H9 (cell line): ENCODE measurements at regions not wholly inside any gene's neighbourhood (a gene's known extent, or its start where the extent isn't known, plus 50 kb on each side); places are given as distances from the start of the nearest gene placed in this dataset.

Experiments used
- DNase-seq: peaks from one replicate; pipeline ENCODE4 v3.0.0-alpha.2; 2017
- H2AFZ ChIP-seq: one replicate; pipeline ENCODE4 v1.6.1; 2013; ENCODE audit warnings: mild to moderate bottlenecking, low read length, control low read depth, moderate library complexity
- H2AK5ac ChIP-seq: 2 replicates; pipeline ENCODE4 v1.6.1; 2013; ENCODE audit warnings: low read length, control low read depth, mixed read lengths; ENCODE audit not compliant: insufficient read length
- H2BK120ac ChIP-seq: one replicate; pipeline ENCODE4 v1.6.1; 2013; ENCODE audit warnings: low read depth, mild to moderate bottlenecking, low read length, control low read depth, inconsistent platforms; ENCODE audit not compliant: poor library complexity, severe bottlenecking
- H2BK12ac ChIP-seq: 2 replicates; pipeline ENCODE4 v1.6.1; 2013; ENCODE audit warnings: low read length, control low read depth, mixed read lengths, low read depth; ENCODE audit not compliant: insufficient read length
- H2BK15ac ChIP-seq: 2 replicates; pipeline ENCODE4 v1.6.1; 2013; ENCODE audit warnings: low read depth, low read length, control low read depth
- H2BK20ac ChIP-seq: one replicate; pipeline ENCODE4 v1.6.1; 2013; ENCODE audit warnings: low read depth, mild to moderate bottlenecking, low read length, control low read depth, inconsistent platforms; ENCODE audit not compliant: poor library complexity, severe bottlenecking
- H2BK5ac ChIP-seq: 2 replicates; pipeline ENCODE4 v1.6.1; 2013; ENCODE audit warnings: low read length, control low read depth, mixed read lengths; ENCODE audit not compliant: insufficient read length
- H3K14ac ChIP-seq: 2 replicates; pipeline ENCODE4 v1.6.1; 2013; ENCODE audit warnings: low read length, control low read depth; ENCODE audit not compliant: insufficient read depth
- H3K18ac ChIP-seq: 2 replicates; pipeline ENCODE4 v1.6.1; 2013; ENCODE audit warnings: low read depth, mild to moderate bottlenecking, mixed read lengths, low read length, control low read depth; ENCODE audit not compliant: insufficient read length
- H3K23ac ChIP-seq: 2 replicates; pipeline ENCODE4 v1.6.1; 2013; ENCODE audit warnings: low read length, control low read depth, mixed read lengths, low read depth; ENCODE audit not compliant: insufficient read length
- H3K23me2 ChIP-seq: 2 replicates; pipeline ENCODE4 v1.6.1; 2013; ENCODE audit warnings: low read depth, mild to moderate bottlenecking, mixed read lengths, low read length, control low read depth; ENCODE audit not compliant: insufficient read length, poor library complexity, severe bottlenecking
- H3K27ac ChIP-seq: 2 replicates; pipeline ENCODE4 v1.5.1; 2013; ENCODE audit warnings: low read length, control low read depth, mixed read lengths, low read depth; ENCODE audit not compliant: insufficient read length
- H3K27me3 ChIP-seq: 2 replicates; pipeline ENCODE4 v1.6.1; 2013; ENCODE audit warnings: low read length, control low read depth, inconsistent platforms; ENCODE audit not compliant: insufficient read depth
- H3K4ac ChIP-seq: 2 replicates; pipeline ENCODE4 v1.6.1; 2013; ENCODE audit warnings: low read depth, mild to moderate bottlenecking, control low read depth, inconsistent platforms, low read length, moderate library complexity
- H3K4me1 ChIP-seq: 2 replicates; pipeline ENCODE4 v1.6.1; 2013; ENCODE audit warnings: low read length, control low read depth, inconsistent platforms; ENCODE audit not compliant: insufficient read depth
- H3K4me2 ChIP-seq: 2 replicates; pipeline ENCODE4 v1.6.1; 2013; ENCODE audit warnings: low read length, control low read depth, mixed read lengths; ENCODE audit not compliant: insufficient read length, insufficient read depth
- H3K56ac ChIP-seq: 2 replicates; pipeline ENCODE4 v1.6.1; 2013; ENCODE audit warnings: low read depth, mild to moderate bottlenecking, mixed read lengths, low read length, control low read depth; ENCODE audit not compliant: insufficient read length
- H3K79me1 ChIP-seq: 2 replicates; pipeline ENCODE4 v1.6.1; 2013; ENCODE audit warnings: low read depth, mild to moderate bottlenecking, moderate library complexity, low read length, control low read depth, inconsistent platforms; ENCODE audit not compliant: insufficient read depth, poor library complexity, severe bottlenecking
- H3K79me2 ChIP-seq: 2 replicates; pipeline ENCODE4 v1.6.1; 2013; ENCODE audit warnings: low read length, control low read depth, inconsistent platforms; ENCODE audit not compliant: insufficient read depth
- H3K9ac ChIP-seq: 2 replicates; pipeline ENCODE4 v1.6.1; 2013; ENCODE audit warnings: low read length, control low read depth, mixed read lengths; ENCODE audit not compliant: insufficient read length; ENCODE audit errors: extremely low read depth
- H3K9me3 ChIP-seq: one replicate; pipeline ENCODE4 v1.6.1; 2013; ENCODE audit warnings: low read depth, low read length, inconsistent platforms; ENCODE audit not compliant: control insufficient read depth
- H3T11ph ChIP-seq: one replicate; pipeline ENCODE4 v1.6.1; 2013; ENCODE audit warnings: mild to moderate bottlenecking, low read length, control low read depth, inconsistent platforms
- H4K20me1 ChIP-seq: one replicate; pipeline ENCODE4 v1.6.1; 2013; ENCODE audit not compliant: control insufficient read depth, insufficient read length, insufficient read depth
- H4K5ac ChIP-seq: 2 replicates; pipeline ENCODE4 v1.6.1; 2013; ENCODE audit warnings: low read depth, mild to moderate bottlenecking, mixed read lengths, low read length, control low read depth; ENCODE audit not compliant: insufficient read length
- H4K8ac ChIP-seq: replicated peaks from 2 replicates; pipeline ENCODE4 v1.6.1; 2013; ENCODE audit warnings: low read length, control low read depth, mixed read lengths, low read depth; ENCODE audit not compliant: insufficient read length
- H4K91ac ChIP-seq: 2 replicates; pipeline ENCODE4 v1.6.1; 2013; ENCODE audit warnings: low read depth, mild to moderate bottlenecking, moderate library complexity, mixed read lengths, low read length, control low read depth; ENCODE audit not compliant: insufficient read length
- H3K27ac Mint-ChIP-seq, 3 experiments: 2 replicates in 2 of 3; 3 replicates in 1 of 3; pipeline ENCODE4 v1.8.0; 2020 to 2021; ENCODE audit warnings: mixed read lengths in 3 of 3, mild to moderate bottlenecking in 1 of 3, moderate library complexity in 1 of 3
- H3K27me3 Mint-ChIP-seq: 2 replicates; pipeline ENCODE4 v1.8.0; 2021; ENCODE audit warnings: low read depth, mild to moderate bottlenecking, moderate library complexity, mixed read lengths
- H3K36me3 Mint-ChIP-seq, 3 experiments: 2 replicates in 2 of 3; 3 replicates in 1 of 3; pipeline ENCODE4 v1.8.0; 2020 to 2021; ENCODE audit warnings: low read depth in 3 of 3, mixed read lengths in 3 of 3; ENCODE audit not compliant: insufficient read depth in 1 of 3
- H3K4me1 Mint-ChIP-seq, 2 experiments: 2 replicates each; pipeline ENCODE4 v1.8.0; 2020; ENCODE audit warnings: mixed read lengths in 2 of 2
- H3K4me3 Mint-ChIP-seq, 2 experiments: 2 replicates in 1 of 2; 3 replicates in 1 of 2; pipeline ENCODE4 v1.8.0; 2020 to 2021; ENCODE audit warnings: mild to moderate bottlenecking in 2 of 2, mixed read lengths in 2 of 2, moderate library complexity in 1 of 2
- H3K9me3 Mint-ChIP-seq, 2 experiments: 2 replicates in 1 of 2; 3 replicates in 1 of 2; pipeline ENCODE4 v1.8.0; 2020; ENCODE audit warnings: mild to moderate bottlenecking in 2 of 2, mixed read lengths in 2 of 2, moderate library complexity in 1 of 2
- CTCF ChIP-seq: fragments of 200-600 bp; sonication (generic); conservative IDR thresholded peaks from 3 replicates; pipeline ENCODE4 v1.8.0; 2021; ENCODE audit warnings: antibody characterized with exemption, mild to moderate bottlenecking
- WGBS: extraction: QIAGEN DNeasy Blood & Tissue Kit; methylation state at CpG from one replicate; pipeline ENCODE4 v1.1.7; 2013; ENCODE audit warnings: missing lambda C conversion rate, low lambda C conversion rate, mixed read lengths; ENCODE audit not compliant: insufficient read length; ENCODE audit errors: extremely low coverage; 5-methylcytosine and 5-hydroxymethylcytosine counted together

DNA sequence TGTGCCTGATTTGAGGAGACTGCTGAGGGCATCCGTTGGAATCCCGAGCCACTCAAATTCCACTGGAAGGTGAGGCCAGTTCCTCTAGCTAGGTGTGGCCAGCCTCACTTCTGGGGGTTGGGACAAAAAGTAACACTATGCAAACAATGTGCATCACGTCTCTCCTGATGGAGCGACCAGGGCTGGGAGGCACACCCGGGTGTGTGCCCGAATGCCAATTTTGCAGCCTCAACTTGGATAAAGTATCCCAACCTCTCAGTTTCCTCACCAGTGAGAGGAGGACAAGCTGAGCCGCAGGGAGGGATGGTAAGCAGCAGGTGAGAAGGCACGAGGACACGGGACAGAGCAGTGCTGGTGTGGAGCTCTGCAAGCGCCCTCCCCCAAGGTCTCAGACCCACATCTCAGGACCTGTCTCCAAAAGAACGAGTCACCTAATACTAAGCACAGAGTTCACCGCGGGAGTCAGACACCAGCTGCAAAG, 218.3 kb downstream of the HAUS1 start:
- no peak overlapping the region for H2AK5ac ChIP-seq
- no peaks in the 10 kb centered on the region for H4K20me1 ChIP-seq
- H2BK20ac ChIP-seq = no peak overlapping the region
- H3T11ph ChIP-seq = no peak overlapping the region
- H4K5ac ChIP-seq = no peak overlapping the region
- H3K27me3 Mint-ChIP-seq = no peaks in the 10 kb centered on the region; the same call in 1 of the 2 replicates
- H3K36me3 Mint-ChIP-seq = no peaks in the 10 kb centered on the region
- WGBS = no CpG with 5 or more reads among the region's 13 CpGs
- no peak overlapping the region for H3K56ac ChIP-seq
- H3K27ac Mint-ChIP-seq = peak overlapping the region in 2 of 3 experiments; percentile 54 to 69; a peak in 3 of 7 replicates
- no peak for DNase-seq
- no peak for TF ChIP-seq CTCF
- H3K9me3 Mint-ChIP-seq = no peaks in the 10 kb centered on the region
- H4K91ac ChIP-seq = no peak overlapping the region
- peaks cover 8% of the 10 kb centered on the region; the same call in 1 of the 2 replicates for H3K4me1 ChIP-seq
- H3K4ac ChIP-seq = no peak overlapping the region
- no peak overlapping the region for H2AFZ ChIP-seq
- no peak overlapping the region for H2BK5ac ChIP-seq
- H3K9me3 ChIP-seq = no peaks in the 10 kb centered on the region
- no peak overlapping the region for H2BK12ac ChIP-seq
- H3K27ac ChIP-seq = no peak overlapping the region
- H3K14ac ChIP-seq = no peak overlapping the region; the same call in 1 of the 2 replicates
- no peak overlapping the region for H2BK120ac ChIP-seq
- no peak overlapping the region for H3K18ac ChIP-seq
- peak overlapping the region in 1 of 2 experiments; percentile 18; a peak in 1 of 5 replicates for H3K4me3 Mint-ChIP-seq
- no peaks in the 10 kb centered on the region for H3K27me3 ChIP-seq
- no peaks in the 10 kb centered on the region for H3K79me2 ChIP-seq
- no peak overlapping the region for H3K23ac ChIP-seq
- H4K8ac ChIP-seq = no peak overlapping the region
- H2BK15ac ChIP-seq = no peak overlapping the region
- H3K79me1 ChIP-seq = no peaks in the 10 kb centered on the region
- peaks cover 24 to 33% of the 10 kb centered on the region in 2 experiments for H3K4me1 Mint-ChIP-seq
- H3K9ac ChIP-seq = no peak overlapping the region
- no peaks in the 10 kb centered on the region for H3K23me2 ChIP-seq
- H3K4me2 ChIP-seq = no peak overlapping the region
